Activated CD4-positive, alpha-beta memory T cell treated with anti-CD3 and anti-CD28 coated beads for 36 hours (primary cell): ENCODE measurements at regions not wholly inside any gene's neighbourhood (a gene's known extent, or its start where the extent isn't known, plus 50 kb on each side); places are given as distances from the start of the nearest gene placed in this dataset.

Experiments
- CTCF ChIA-PET: fragments of 350-600 bp; sonication (Branson Sonifier 250); formaldehyde crosslinking; loops from one replicate; lab custom pipeline; 2021; ENCODE audit warnings: antibody characterized with exemption, inconsistent platforms; lab: Charles Lee
- POLR2A ChIA-PET: fragments of 350-600 bp; sonication (Branson Sonifier 250); formaldehyde crosslinking; loops from one replicate; lab custom pipeline; 2021; ENCODE audit warnings: antibody characterized with exemption; lab: Charles Lee
- DNase-seq: peaks from one replicate; pipeline ENCODE4 v3.0.0-alpha.2; 2020
- H3K27ac Mint-ChIP-seq: one replicate; pipeline ENCODE4 v1.8.0; 2021; ENCODE audit warnings: mixed read lengths
- H3K27me3 Mint-ChIP-seq: one replicate; pipeline ENCODE4 v1.8.0; 2021; ENCODE audit warnings: mixed read lengths
- H3K36me3 Mint-ChIP-seq: one replicate; pipeline ENCODE4 v1.8.0; 2021; ENCODE audit warnings: mixed read lengths
- H3K4me1 Mint-ChIP-seq: one replicate; pipeline ENCODE4 v1.8.0; 2021; ENCODE audit warnings: low read depth, mixed read lengths
- H3K4me3 Mint-ChIP-seq: one replicate; pipeline ENCODE4 v1.8.0; 2021; ENCODE audit warnings: mild to moderate bottlenecking, mixed read lengths
- H3K9me3 Mint-ChIP-seq: one replicate; pipeline ENCODE4 v1.8.0; 2021; ENCODE audit warnings: mixed read lengths
- intact Hi-C: fragments of 100-400 bp; cut with micrococcal nuclease; formaldehyde crosslinking; loops from one replicate; pipeline ENCODE4 v1.15.1; 2023

DNA sequence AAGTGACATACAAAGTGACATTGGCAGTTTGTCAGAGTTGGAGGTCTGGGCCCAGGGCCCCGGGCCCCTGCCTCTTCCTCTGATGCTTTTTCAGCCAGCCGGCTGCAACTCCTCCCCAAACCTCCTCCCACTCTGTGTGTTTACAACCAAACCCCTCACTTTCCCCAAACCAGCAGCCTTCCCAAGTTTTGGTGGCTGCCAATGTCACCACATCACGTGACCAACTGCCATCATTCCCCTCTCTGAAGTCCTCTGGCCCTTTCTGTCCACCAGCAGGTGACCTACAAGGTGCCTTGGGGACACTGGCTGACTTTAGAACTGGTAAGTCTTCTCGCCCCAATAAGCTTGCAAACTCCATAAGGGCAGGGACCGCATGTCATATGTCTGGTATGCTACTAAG lies 357.7 kb downstream of the BCOR start:
- Mint-ChIP-seq H3K9me3 (no peaks in the 10 kb centered on the region), H3K4me1 (peaks cover 5% of the 10 kb centered on the region), H3K27ac (no peak overlapping the region), H3K27me3 (no peaks in the 10 kb centered on the region), H3K36me3 (no peaks in the 10 kb centered on the region), H3K4me3 (no peak overlapping the region)
- ChIA-PET POLR2A (no interaction called here), CTCF (interaction anchor here (1.3 kb wide), 1 partner anchor 9 kb away, joined by 6 read pairs; no protein-coding TSS in a partner anchor)
- intact Hi-C loops, result no loop called here
- no peak for DNase-seq

DNA sequence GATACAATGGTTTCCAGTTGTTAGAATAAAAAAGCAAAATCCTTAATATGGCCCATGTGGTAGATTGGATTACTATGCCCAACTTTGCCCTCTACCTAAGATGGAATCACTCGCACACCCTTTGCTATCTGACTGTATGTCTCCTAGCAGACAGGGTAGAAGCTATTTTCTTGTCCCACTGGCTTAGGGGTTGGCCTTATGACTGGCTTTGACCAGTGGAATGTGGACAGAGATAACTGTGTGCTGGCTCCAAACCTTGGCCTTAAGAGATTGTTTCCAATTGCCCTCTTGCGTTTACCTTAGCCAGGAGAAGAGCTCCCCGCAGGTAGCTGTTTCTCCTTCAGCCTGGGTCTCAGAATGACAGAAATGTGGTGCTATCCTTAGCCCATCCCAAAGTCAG lies 355.9 kb downstream of the BCOR start:
- Mint-ChIP-seq H3K36me3 (no peaks in the 10 kb centered on the region), H3K27me3 (no peaks in the 10 kb centered on the region), H3K9me3 (no peaks in the 10 kb centered on the region), H3K4me1 (peaks cover under 1% of the 10 kb centered on the region), H3K27ac (no peak overlapping the region), H3K4me3 (no peak overlapping the region)
- CTCF ChIA-PET, result interaction anchor here (0.6 kb wide), 1 partner anchor 143 kb away, joined by 4 read pairs; no protein-coding TSS in a partner anchor
- intact Hi-C loops, result no loop called here
- DNase-seq, result no peak
- POLR2A ChIA-PET, result no interaction called here

DNA sequence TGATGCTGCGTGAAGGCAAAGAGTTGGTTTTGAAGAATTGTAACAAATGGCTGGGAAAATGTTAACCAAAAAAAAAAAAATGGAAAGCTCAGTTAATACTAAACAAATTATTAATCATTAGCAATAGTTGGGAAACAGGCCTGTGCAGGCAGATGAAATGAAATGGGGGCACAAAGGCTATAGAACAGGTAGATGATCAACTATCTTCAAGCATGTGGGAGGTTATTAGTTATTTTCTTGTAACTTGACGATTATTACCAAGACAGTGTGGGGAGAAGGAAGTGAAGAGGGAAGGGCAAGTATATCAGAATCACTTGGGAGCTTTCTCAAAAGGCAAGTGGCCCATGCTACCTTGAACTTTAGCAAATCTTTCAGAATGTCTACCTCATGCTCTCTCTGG lies 351.9 kb downstream of the BCOR start:
- POLR2A ChIA-PET, result no interaction called here
- no peaks in the 10 kb centered on the region for H3K4me1 Mint-ChIP-seq
- no peak overlapping the region for H3K4me3 Mint-ChIP-seq
- H3K36me3 Mint-ChIP-seq, result no peaks in the 10 kb centered on the region
- no peak overlapping the region for H3K27ac Mint-ChIP-seq
- H3K9me3 Mint-ChIP-seq, result no peaks in the 10 kb centered on the region
- H3K27me3 Mint-ChIP-seq, result no peaks in the 10 kb centered on the region
- CTCF ChIA-PET, result no interaction called here
- DNase-seq, result no peak
- intact Hi-C loops, result no loop called here

DNA sequence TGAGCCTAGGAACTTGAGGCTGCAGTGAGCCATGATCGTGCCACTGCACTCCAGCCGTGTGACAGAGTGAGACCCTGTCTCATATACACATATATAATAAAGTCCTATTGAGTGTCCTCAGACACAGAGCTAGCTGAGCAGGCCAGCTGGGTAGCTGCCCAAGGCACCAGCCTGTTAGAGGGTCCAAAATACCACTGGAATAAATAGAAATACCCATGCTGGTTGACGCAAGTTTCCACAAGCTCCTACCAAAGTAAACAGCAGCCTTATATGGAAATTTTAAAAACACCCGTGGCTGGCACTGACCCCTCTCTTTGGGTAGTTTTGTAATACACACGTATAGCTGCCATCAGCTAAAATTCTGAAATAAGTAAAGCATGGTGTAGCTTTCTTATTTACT lies 348.6 kb downstream of the BCOR start:
- Mint-ChIP-seq H3K4me3 (no peak overlapping the region), H3K9me3 (no peaks in the 10 kb centered on the region), H3K27ac (no peak overlapping the region), H3K36me3 (no peaks in the 10 kb centered on the region), H3K4me1 (peaks cover 3% of the 10 kb centered on the region), H3K27me3 (no peaks in the 10 kb centered on the region)
- DNase-seq, result no peak
- intact Hi-C loops, result no loop called here
- ChIA-PET POLR2A (no interaction called here), CTCF (no interaction called here)

DNA sequence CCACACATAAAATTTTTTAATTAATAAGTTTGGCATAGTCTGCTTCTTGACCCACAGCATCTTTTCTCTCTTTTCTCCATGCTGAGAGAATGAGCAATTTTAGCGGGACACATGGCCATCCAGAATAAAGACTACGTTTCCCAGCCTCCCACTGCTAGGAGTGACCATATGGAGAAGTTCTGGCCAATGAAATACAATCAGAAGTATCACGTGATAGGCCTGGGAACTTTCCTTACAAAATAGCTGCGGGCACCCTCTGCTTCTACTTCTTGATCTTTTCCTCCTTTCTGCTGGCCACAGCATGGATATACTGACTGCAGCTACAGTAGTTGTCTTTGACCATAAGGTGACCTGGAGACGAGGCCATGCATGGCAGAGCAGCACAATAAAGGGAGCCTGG lies 348.0 kb downstream of the BCOR start:
- Mint-ChIP-seq H3K27me3 (no peaks in the 10 kb centered on the region), H3K9me3 (no peaks in the 10 kb centered on the region), H3K36me3 (no peaks in the 10 kb centered on the region), H3K4me3 (no peak overlapping the region), H3K27ac (no peak overlapping the region), H3K4me1 (peaks cover 3% of the 10 kb centered on the region)
- POLR2A ChIA-PET, result no interaction called here
- no peak for DNase-seq
- intact Hi-C loops, result no loop called here
- CTCF ChIA-PET, result no interaction called here

DNA sequence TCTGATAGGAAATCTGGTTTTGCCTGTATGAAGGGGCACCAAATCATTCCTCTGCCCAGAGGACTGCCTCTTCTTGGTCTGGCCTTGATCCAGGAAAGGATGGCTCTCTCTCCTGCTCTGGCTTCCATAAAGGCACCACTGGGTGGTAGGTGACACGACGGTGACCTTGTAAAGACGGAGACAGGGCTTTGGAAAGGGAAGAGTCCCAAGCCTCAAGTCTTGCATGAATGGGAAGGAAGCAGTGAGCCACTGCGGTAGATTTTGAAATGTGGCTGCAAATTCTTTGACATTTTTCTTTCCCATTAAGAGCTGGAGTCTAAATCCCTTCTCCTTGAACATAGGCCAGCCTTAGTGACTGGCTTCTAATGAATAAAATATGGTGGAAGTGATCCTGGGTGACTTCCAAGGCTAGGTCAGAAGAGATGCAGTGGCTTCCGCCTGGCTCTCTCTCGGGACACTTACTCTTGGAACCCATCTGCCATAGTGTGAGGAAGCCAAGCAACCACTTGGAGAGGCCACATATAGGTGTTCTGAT lies 347.4 kb downstream of the BCOR start:
- intact Hi-C loops, result no loop called here
- no peaks in the 10 kb centered on the region for H3K36me3 Mint-ChIP-seq
- DNase-seq, result no peak
- peaks cover 3% of the 10 kb centered on the region for H3K4me1 Mint-ChIP-seq
- no peaks in the 10 kb centered on the region for H3K9me3 Mint-ChIP-seq
- H3K27me3 Mint-ChIP-seq, result no peaks in the 10 kb centered on the region
- ChIA-PET POLR2A (no interaction called here), CTCF (interaction anchor here (0.8 kb wide), 1 partner anchor 20 kb away, joined by 4 read pairs; no protein-coding TSS in a partner anchor)
- H3K4me3 Mint-ChIP-seq, result no peak overlapping the region
- no peak overlapping the region for H3K27ac Mint-ChIP-seq

DNA sequence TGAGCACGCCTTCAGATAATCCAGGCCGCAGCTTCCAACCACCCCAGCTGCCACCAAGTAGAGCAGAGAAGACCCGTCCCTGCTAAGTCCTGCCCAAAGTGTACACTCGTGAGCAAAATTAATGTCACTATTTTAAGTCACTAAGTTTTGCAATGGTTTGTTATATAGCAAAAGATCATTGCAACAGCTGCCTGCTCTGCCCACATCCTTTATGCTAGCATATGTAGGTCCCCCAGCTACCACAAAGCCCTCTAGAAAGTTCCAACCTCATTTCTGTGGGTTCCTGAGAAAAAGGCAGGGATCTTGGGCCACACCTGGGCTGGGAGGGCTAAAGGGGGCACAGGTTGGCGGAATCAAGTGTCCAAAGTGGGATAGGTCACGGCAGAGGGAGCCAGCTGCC lies 346.9 kb downstream of the BCOR start:
- Mint-ChIP-seq H3K27ac (no peak overlapping the region), H3K4me1 (peaks cover 3% of the 10 kb centered on the region), H3K4me3 (no peak overlapping the region), H3K27me3 (no peaks in the 10 kb centered on the region), H3K36me3 (no peaks in the 10 kb centered on the region), H3K9me3 (no peaks in the 10 kb centered on the region)
- POLR2A ChIA-PET, result no interaction called here
- no peak for DNase-seq
- CTCF ChIA-PET, result interaction anchor here (0.8 kb wide), 1 partner anchor 20 kb away, joined by 4 read pairs; no protein-coding TSS in a partner anchor
- intact Hi-C loops, result no loop called here

DNA sequence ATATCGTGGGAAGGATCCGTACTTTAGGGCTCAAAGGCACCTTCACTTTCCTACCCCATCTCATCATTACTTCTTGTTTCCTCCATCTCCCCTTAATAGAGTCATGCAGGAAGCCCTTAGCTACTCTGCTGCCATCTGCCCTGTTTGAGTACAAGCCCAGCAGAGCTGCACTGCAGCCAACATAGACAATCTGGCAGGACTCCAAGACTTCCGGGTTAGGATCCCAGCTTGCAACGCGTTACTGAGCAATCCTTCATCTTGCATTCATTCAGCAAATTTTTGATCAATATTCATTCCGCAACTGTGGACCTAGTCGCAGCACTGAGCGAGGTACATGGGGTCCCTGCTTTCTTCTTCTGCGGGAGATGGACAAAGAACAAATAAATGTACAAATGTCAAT lies 344.9 kb downstream of the BCOR start:
- Mint-ChIP-seq H3K27ac (no peak overlapping the region), H3K27me3 (no peaks in the 10 kb centered on the region), H3K36me3 (no peaks in the 10 kb centered on the region), H3K4me3 (no peak overlapping the region), H3K4me1 (peaks cover 3% of the 10 kb centered on the region), H3K9me3 (no peaks in the 10 kb centered on the region)
- DNase-seq, result no peak
- intact Hi-C loops, result no loop called here
- ChIA-PET POLR2A (interaction anchor here (0.7 kb wide), 1 partner anchor 141 kb away, joined by 3 read pairs; no protein-coding TSS in a partner anchor), CTCF (no interaction called here)

DNA sequence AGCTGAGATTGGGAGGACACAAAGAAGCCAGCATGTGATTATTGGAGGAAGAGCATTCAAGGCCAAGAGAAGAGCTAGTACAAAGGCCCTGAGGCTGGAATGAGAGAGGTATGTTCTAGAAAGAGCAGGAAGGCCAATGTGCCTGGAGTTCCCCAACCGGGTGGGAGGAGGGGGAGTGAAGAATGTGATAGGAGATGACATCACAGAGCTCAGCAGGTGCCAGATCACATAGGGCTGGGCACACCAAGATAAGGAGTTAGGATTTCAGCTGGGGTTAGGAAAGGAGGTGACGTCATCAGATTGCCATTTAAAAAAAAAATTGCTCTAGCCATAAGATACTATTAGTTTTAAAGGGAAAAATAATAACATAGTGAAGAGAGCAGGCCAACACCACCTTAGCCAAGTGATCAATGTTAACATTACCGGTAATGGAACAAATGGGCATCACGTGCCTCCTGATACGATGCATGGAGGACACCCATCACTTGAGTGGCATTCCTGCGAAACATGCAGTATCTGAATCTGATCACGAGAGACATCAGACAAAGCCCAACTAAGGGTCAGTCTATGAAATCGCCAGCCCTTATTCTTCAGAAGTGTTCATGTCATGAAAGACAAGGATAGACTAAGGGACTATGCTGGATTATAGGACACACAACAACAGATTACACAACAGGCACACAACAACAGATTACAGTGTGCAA lies 344.3 kb downstream of the BCOR start:
- H3K27me3 Mint-ChIP-seq, result no peaks in the 10 kb centered on the region
- intact Hi-C loops, result no loop called here
- CTCF ChIA-PET, result no interaction called here
- no peak overlapping the region for H3K27ac Mint-ChIP-seq
- H3K4me1 Mint-ChIP-seq, result peaks cover 3% of the 10 kb centered on the region
- H3K4me3 Mint-ChIP-seq, result no peak overlapping the region
- POLR2A ChIA-PET, result no interaction called here
- no peaks in the 10 kb centered on the region for H3K9me3 Mint-ChIP-seq
- DNase-seq, result no peak
- no peaks in the 10 kb centered on the region for H3K36me3 Mint-ChIP-seq

DNA sequence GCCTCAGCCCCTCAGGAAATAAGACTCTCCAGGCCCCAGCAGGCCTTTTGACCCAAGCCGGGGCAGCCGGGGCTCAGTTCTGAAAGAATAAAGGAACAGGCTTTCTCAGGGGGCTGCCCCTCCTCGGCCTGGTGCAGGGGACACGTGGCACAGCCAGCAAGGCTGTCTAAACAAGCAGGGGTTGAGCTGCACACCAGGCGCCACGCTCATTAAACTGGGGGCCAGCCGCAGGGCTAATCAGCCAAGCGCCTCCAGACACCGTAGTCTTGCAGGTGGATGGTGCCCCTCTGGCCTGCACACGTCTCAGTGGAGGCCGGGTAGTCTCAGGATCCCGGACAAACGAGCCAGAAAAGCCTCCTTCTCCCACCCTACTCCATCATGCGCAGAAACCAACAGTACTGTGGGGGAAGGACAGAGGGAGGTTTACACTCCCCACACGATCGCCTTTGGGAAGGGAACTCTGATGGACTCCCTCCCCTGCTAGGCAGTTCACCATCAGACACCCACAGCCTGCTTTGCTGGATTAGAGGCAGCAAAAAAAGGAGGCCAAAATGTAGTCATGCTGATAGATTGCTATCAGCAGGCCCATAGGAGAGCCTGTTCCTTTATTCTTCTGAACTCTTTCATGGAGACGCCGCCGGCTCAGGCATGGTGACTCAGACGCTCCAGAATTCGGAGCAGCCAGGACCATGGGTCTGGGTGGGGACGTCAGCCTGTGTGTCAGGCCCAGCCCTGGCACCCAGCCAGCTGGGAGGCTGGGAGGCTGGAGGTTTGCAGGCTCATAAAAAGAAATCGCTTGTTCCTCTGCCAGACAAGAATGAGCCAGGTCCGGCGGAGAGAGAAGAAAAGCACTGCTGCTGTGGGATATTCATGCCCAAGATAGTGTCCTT lies 342.4 kb downstream of the BCOR start:
- POLR2A ChIA-PET, result no interaction called here
- Mint-ChIP-seq H3K9me3 (no peaks in the 10 kb centered on the region), H3K27me3 (no peaks in the 10 kb centered on the region), H3K4me1 (peaks cover 3% of the 10 kb centered on the region), H3K36me3 (no peaks in the 10 kb centered on the region), H3K4me3 (no peak overlapping the region), H3K27ac (no peak overlapping the region)
- intact Hi-C loops, result no loop called here
- CTCF ChIA-PET, result no interaction called here
- DNase-seq, result no peak

DNA sequence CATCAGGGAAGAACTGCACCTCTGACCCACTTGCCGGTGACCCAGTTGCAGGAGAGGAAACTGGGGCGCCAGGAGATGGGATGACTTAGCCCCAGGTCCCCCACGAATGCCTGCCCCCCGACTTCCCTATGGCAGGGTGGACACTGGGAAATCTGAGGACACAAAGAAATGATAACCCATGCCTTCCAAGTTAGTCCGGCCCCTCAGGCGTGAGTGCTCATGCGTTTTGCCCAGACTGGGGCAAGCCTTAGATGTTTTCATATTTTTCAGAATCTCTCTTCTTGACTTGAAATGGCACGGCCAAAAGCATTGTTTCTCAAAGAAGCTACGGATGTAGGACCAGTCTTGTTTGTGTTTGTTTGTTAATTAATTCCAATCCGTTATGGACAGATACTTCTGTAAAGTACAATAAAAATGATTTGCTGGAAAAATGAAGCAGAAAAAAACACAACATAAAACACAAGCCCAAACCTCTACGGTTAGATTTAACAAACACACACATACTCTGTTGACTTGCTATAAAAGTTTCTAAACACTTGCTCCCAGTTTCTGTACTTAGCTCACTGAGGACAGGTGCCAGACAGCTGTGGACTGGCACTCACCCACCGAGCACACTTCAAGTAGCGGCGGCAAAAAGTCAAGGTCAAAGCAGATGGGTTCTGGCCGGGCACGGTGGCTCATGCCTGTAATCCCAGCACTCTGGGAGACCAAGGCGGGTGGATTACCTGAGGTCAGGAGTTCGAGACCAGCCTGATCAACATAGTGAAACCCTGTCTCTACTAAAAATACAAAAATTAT lies 341.5 kb downstream of the BCOR start:
- no peaks in the 10 kb centered on the region for H3K9me3 Mint-ChIP-seq
- ChIA-PET CTCF (no interaction called here), POLR2A (no interaction called here)
- peaks cover 8% of the 10 kb centered on the region for H3K4me1 Mint-ChIP-seq
- no peaks in the 10 kb centered on the region for H3K27me3 Mint-ChIP-seq
- no peak overlapping the region for H3K4me3 Mint-ChIP-seq
- H3K27ac Mint-ChIP-seq, result no peak overlapping the region
- H3K36me3 Mint-ChIP-seq, result no peaks in the 10 kb centered on the region
- DNase-seq, result no peak
- intact Hi-C loops, result no loop called here

DNA sequence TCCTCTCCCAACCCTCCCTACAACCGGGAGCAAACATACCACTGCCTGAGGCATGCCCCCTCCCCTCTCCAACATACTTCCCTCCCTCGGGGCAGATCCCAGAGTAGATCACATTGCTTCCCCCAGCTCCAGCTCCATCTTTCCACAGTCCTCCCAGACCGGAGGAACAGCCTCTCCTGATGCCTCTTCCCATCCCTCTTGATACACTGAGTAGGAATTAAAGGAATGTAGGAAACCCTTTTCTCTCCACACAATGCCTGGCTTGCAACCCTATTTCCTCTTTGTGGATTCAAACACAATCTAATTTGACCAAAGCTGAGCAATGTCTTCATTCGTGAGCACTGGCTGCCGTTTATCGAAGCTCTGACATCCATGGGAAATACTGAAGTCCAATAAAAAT lies 339.8 kb downstream of the BCOR start:
- H3K4me3 Mint-ChIP-seq, result no peak overlapping the region
- no peak for DNase-seq
- H3K27me3 Mint-ChIP-seq, result no peaks in the 10 kb centered on the region
- H3K9me3 Mint-ChIP-seq, result no peaks in the 10 kb centered on the region
- no peaks in the 10 kb centered on the region for H3K36me3 Mint-ChIP-seq
- peaks cover 14% of the 10 kb centered on the region for H3K4me1 Mint-ChIP-seq
- H3K27ac Mint-ChIP-seq, result no peak overlapping the region
- ChIA-PET CTCF (no interaction called here), POLR2A (no interaction called here)
- intact Hi-C loops, result no loop called here
